NCI-H226 (cell line): ENCODE measurements at regions not wholly inside any gene's neighbourhood (a gene's known extent, or its start where the extent isn't known, plus 50 kb on each side); places are given as distances from the start of the nearest gene placed in this dataset.
A peak's percentile ranks its signal among the peaks of the same experiment; 100 is the strongest.

Source experiments
- DNase-seq: peaks from one replicate; pipeline ENCODE4 v3.0.0-alpha.2; 2015

DNA sequence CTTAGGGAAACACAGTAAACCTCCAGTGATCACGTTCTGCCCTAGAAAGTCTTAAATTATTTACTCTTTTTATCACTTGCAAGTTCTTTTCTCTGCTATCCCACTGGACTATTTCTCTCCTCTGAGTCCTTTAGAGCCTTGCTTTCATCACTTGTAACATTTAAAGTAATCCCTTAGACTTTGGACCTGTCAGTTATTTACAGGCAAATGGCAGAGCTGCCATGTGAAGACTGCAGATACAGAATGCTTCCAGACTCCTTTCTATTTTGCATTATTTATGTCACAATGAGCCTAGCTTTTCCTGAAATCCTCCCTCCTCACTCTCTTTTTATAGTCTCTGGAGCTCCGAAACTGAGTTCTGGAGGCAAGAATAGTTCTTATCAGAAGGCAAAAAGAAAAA, 325.6 kb upstream of the TRIB2 start:
- no peak for DNase-seq

DNA sequence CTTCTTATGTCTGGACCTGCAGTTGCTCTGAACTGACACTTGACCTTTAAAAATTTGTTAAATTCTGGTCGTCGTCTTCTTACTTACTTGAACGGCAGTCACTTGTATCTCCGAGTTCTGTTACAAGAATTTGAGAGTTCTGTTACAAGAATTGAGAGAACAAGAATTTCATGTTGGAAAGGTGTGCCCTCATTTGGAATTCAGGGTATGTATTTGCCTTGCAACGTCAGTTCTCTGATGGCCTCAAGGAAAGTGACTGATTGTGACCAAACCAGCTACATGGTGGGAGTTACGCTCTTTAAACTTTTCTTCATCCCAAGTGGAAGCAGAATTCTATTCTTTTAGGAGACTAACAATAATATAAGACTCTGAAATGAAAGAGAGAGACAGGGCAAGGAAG, 320.0 kb upstream of the TRIB2 start:
- DNase-seq: no peak

DNA sequence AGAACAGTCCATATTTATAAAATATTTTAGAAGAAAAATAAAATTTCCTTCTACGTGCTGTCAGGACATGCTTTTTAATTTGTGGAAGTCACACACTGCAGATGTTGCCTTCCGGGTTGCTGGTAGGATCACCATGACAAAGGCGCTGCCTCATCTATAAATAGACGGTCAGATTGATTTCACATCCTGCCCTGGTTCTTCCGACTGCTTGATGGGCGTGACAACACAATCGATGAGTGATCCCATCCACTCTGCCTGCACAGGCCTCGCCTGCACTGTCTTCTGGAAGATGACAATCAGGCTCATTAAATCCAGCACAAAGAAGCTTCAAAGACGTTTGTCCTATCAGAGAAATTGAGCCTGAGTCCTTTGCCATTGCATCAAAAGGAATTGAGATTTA, 318.9 kb upstream of the TRIB2 start:
- DNase-seq: no peak

DNA sequence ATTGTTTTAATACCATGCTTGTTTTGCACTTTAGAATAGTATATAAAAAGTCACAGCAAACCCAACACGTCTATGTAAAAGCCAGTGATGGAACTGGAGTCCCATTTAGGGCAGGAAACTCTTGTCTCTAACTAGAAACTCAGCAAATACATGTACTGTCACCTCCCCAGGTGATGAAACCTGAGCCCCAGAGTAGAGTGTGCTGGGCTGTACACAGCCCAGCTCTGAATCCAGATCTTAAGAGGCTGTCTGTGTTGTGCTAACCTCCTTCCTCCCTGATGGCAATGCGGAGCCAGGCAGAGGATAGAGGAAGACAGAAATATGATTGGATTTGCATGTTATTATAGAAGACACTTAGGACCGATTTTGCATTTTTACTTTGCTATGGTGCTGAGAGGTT, 317.5 kb upstream of the TRIB2 start:
- no peak for DNase-seq

DNA sequence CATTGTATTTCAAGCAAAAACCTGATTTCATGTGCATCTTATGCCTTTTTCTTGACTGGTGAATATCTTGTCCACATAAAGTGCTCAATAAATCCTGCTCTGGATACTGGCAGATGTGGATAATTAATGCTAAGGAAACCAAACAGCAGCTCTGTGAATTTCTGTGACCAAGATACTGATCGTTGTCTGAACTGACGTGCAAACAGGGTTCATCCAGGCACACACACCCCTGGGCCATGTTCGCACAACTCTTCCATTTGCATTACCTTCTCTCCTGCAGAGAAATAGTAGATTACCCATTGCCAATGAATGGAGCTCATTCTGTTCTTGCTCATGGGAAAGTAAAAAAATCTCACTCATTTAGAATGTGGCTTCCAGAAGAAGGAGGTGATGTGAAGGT, 316.2 kb upstream of the TRIB2 start:
- DNase-seq: no peak

DNA sequence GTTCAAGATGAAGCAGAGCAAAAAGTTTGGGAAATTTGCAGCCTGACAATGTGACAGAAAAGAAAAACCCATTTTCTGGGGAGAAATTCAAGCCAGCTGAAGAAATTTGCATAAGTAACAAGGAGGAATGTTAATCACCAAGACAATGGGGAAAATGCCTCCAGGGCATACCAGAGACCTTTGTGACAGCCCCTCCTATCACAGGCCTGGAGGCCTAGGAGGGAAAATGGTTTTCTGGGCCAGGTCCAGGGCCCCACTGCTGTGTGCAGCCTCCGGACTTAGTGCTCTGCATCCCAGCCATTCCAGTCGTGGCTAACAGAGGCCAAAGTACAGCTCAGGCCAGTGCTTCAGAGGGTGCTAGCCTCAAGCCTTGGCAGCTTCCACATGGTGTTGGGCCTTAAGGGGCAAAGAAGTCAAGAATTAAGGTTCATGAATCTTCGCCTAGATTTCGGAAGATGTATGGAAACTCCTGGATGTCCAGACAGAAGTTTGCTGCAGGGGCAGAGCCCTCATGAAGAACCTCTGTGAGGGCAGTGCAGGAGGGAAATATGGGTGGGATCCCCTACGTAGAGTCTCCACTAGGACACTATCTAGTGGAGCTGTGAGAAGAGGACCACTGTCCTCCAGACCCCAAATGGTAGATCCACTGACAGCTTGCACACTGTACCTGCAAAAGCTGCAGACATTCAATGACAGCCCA, 314.1 kb upstream of the TRIB2 start:
- no peak for DNase-seq

DNA sequence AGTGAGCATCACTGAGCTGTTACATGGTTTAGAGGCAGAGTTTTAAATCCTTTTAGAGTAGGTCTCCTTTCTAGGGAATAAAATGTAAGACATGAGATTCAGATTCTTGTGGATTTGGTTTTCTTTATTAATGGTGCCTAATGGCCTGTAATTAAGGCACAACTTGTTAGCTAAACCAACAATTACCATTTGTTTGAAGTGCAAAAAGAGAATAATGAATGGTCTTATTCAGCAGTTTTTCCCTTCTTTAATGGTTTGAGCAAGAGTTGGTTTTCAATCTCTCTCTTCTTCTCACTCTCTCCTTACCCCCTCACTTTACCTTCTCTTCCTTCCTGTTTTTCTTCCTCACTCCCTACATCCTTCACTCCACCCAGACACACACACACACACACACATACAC, 312.2 kb upstream of the TRIB2 start:
- DNase-seq: no peak

DNA sequence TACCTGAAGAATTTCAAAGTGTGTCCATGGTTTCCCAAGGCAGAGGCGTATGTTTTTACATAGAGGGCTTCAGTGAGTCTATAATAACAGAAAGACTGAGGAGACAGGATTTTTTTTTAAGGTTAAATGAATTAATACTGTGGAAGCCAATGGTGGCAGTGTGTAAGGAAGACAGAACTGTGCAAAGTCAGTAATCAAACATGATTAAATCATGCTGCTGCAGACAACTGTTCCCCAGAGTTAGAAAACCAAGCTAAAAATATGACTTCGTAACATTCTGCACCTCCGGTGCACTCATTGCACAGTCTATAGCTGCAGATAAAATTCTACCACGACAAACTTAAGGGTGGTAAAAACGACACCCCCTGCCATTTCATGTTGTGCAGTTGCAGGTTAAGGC, 309.6 kb upstream of the TRIB2 start:
- DNase-seq: no peak

DNA sequence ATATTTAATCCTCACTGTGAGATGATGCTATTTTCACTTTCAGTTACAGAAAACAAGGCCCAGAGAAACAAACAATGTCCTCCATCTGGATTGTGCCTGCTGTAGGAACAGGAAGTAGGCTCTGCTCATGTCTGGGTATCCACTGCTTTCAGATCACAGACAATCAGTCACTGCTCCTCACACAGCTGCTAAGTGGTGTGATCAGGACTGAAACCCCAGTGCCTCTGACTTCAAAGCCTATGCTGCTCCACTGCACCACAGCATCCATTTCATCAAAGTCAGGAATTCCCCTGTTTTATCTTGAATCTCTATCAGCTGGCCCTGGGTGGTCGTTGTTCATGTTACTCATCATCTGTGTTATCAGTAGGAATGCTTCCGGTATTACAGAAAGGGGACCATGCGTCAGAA, 303.8 kb upstream of the TRIB2 start:
- DNase-seq: peak; percentile 14

DNA sequence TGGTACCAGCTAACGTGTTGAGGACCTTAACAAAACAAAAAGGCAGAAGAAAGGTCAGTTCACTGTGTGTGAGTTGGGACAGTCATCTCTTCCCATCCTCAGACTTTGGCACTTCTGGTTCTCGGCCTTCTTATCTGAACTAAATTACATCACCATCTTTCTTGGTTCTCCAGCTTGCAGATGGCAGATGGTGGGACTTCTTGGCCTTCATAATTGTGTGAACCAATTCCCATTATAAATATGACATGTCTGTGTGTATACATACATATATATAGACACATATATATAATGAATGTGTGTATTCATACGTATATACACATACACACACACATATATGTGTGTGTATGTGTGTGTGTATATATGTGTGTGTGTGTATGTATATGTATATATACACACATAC, 301.2 kb upstream of the TRIB2 start:
- no peak for DNase-seq

DNA sequence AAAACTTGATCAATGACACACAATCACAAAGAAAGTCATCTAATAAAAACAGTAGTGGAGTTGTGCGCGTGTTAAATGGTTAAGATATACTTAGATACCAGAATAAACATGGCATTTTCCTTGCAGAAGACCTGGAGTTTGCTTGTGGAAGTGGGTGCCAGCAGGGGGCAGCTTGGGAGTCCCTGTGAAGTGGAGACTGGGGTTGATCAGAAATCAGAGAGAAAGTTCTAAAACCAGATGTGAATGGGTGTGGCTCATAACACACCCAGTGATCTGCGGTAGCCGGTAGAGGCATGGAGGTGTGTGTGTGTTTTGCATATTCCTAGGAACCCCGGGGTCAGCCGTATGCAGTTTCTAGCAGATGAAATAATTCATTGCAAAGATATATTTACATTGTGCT, 300.1 kb upstream of the TRIB2 start:
- no peak for DNase-seq

DNA sequence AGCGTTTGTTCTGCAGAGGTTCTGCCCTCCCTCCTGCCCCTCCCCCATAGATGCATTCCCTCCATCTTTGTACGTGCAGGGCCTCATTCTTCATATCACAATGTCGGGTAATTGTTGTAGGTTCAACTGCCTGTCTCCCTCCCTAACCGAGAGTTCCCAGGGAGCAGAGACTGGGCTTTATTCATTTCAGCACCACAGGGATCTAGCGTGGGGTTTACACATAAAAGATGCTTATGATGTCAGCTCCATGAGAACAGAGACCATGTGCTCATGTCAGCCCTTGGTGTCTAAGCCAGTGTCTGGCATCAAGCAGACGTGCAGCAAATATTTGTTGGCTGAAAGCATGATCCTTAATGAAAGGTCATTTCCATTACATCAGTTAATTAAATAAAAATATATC, 298.9 kb upstream of the TRIB2 start:
- DNase-seq: no peak

DNA sequence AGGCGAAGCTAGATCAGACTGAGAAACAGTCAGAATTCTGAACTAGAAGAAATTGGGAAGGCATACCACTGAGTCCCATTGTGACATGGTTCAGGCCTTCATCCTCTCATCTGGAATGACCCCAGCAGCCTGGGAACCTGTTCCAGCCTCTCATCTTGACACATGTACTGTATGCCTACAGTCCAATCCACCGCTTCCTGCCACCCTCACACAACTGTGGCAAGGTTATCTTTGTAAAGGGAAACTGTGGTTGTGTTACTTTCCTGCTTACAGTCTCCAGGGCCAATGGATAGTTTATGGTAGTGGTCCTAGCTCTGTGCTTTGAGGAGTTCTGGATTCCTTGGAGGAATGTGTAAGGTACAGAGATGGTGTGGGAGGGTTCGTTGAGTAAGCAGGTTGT, 296.9 kb upstream of the TRIB2 start:
- no peak for DNase-seq

DNA sequence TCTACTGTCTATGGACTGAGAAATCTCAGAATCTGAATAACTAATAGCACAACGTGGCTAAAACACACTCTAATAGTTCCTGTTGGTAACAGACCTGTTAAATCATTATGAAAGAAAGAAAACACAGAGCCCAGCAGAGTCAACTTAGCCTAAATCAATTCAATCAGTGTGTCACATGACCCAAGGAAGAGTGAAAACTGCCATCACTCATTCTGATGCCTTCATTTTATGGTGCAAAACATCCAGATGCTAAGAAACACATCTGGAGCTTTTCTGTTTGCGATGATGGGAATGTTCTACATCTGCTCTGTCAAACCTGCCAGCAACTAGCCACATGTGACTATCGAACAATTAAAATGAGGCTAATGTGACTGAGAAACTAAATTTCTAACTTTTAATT, 295.7 kb upstream of the TRIB2 start:
- no peak for DNase-seq

DNA sequence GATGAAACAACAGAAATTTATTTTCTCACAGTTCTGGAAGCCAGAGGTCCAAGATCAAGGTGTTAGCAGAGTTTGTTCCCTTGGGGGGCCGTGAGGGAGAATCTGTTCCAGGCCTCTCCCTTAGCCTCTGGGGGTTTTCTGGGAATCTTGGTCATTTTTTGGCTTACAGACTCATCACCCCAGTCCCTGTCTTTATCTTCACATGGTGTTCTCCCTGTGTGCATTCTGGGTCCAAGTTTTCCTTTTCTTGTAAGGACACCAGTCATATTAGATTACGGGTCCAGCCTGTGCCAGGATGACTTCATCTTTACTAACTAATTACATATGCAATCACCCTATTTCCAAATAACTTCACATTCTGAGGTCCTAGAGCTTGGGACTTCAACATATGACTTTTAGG, 292.5 kb upstream of the TRIB2 start:
- no peak for DNase-seq

DNA sequence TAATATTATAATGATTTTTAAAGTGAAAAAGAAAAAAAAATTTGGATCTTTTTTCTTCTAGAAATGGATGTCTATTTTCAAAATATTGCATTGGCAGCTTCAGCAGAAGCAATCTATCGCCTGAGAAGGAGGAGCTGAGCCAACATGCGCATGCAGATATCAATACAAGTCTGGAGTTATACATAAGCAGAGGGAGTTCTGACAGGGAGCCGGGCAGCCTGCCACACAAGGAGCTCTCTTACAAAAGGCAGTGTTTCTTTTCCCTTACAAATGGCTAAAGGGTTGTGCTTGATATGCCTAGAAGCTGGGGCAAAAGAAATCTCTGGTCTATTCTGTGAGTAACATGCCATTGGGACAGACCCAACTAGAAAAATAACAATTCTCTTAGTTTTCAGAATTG, 291.9 kb upstream of the TRIB2 start:
- DNase-seq: no peak

DNA sequence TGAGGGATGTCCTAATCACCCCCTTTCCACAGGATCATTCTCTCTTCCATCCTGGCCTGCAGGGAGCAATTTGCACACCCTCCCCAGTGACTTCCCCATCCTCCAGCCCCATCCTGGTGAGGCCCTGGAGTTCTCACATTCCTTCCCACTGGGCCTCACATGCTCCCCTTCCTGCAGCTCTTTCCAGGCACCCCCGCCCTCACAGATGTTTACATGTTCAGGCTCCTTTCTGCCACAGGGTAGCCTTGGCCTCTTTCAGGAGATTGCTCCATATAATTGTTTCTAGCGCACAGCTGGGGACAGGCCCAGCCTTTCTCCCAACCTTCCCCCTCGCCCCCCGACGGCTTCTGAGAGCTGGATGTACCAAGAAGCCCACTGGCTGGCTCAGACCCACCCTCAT, 288.4 kb upstream of the TRIB2 start:
- DNase-seq: no peak

DNA sequence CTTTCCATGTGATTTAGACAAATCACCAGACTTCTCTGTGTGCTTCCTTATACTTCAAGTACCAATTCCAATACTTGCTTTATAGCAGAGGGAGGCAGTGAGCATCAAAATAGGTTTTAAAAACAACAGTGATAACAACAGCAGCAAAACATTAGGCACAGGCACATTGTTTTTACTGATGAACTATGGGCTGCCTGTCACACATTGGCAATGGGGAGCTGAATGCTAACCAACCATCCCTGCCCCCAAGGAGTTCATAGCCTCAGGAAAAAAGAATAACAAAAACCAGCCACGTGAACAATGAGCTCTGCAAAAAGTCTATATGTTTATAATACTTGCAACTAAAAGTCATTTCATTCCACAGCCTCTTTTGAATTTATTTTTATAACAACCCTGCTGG, 287.9 kb upstream of the TRIB2 start:
- no peak for DNase-seq

DNA sequence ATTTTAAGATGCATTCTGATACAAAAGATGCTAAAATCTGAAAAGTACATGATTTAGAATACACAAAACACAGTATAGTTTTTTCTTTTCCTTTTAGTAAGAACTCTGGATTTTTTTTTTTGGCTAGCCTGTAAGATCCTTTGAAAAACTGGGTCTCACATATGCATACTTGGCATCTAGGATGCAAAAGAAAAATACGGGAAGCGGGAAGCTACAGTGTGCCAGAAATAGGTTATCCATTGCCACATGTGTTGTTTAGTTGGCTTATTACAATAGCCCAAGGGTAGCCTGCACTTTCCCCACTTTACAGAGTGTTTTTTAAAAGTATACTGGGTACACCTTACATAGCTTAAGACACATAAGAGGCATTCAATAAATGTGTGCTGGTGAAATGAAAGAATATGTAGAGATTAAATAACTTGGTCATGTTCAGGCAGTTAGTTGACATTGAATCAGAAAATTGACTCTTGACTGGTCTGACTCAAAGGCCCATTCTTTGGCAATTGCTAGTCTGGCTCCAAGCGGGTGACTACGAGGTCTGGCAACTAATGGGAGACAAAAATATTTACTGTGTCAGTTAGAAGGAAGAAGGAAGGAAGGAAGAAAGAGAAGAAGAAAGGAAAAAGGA, 286.8 kb upstream of the TRIB2 start:
- DNase-seq: no peak

DNA sequence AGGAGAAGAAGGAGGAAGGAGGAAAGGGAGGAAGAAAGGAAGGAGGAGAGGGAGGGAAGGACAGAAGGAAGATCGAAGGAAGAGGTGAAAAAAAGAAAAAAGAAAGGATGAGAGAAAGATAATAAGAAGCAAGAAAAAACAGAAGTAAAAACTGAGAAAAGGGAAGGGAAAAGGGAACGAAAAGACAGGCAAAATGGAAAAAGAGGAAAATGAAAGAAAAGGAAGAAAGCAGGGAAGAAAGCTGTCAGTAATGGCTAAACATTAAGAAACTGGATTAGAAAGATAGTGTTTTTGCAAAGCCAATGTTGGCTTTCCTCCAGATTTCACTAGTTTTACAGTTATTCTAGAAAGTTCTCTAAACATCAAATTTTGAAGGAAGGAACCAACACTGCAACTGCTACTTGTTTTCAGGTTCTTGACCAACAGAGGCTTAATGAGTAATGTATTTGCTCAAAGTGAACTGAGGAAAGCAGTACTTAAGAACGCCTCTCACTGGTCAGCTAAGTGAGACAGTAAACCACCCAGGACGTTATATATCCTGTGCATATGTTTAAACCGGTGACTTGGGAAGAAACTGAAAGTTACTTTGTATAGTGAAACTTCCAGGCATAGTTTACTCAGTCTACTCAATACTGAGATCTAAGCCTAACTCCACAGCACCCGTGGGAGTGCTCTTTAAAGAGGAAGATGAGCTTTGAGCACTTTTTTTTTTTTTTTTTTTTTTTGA, 286.2 kb upstream of the TRIB2 start:
- no peak for DNase-seq

DNA sequence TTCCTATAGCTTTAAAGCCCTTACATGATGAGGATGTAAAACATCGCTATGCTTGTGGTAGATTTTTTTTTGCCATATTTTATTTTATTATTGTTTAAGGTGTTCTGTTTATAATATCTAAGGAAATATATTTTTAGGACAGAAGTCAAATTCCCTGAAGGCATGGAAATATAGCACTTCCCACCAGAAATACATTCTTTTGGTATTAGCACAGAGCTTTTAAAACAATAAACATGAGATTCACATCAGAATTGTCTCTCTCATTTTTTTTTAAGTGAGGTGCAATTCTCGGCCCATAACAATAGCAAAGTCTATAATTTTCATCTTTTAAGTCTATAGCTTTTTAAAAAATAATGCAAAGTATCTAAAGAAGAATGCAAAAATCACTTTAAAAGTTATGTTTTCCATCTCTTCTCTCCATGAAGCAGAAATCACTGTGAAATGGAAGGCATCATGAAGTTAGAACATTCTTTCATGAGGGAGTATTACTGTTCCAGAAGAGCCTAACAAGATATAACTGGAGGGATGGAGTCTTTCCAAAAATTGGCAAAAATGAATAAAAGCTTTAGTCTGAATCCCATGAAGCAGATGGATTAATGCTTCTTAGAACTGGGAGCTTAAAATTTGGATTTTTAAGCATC, 283.6 kb upstream of the TRIB2 start:
- no peak for DNase-seq

DNA sequence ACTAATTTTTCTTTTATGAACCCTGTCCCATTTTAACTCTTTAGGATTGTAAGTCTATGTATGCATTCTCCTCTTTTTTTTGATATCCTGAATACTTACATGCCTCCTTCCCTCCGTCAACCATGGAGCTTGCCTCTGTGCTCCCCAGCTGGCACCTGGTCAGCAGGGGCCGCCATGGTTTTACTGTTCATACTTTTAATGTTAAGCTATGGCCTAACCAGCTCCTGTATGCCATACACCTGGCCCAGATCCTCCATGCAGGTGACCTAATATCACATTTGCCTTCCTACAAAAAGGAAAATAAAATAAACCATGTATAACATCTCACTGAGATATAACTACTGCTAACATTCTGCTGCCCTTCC, 283.1 kb upstream of the TRIB2 start:
- no peak for DNase-seq

DNA sequence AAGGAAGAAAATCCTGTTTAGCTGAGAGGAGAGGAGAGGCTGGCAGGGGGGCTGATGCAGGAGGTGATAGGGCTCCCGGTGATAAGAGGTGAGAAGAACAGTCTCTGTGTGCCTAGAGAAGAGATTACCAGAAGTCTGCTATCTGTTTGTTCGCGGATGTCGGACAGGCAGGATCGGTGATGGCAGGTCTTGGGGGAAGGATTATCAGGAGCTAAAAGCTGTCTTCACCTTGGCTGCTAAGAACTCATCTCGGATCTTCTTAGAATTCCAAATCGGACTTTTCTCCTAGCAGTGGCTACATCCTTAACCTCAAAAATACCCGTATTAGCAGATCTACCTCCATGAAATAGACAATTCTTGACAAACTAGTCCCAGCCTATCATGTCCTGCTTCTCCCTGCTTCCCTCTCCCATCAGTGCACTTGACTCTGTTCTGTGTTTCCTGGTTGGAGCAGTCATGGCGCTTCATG, 282.1 kb upstream of the TRIB2 start:
- no peak for DNase-seq
